Keratinocyte (primary cell): ENCODE measurements at regions not wholly inside any gene's neighbourhood (a gene's known extent, or its start where the extent isn't known, plus 50 kb on each side); places are given as distances from the start of the nearest gene placed in this dataset.

Experiments
- EZH2 ChIP-seq: IDR thresholded peaks from one replicate; pipeline ENCODE4 v1.6.1; 2012; ENCODE audit warnings: inconsistent platforms, mild to moderate bottlenecking, low read length, moderate library complexity
- TF ChIP-seq, protein P1 (sequence below), 3 experiments: IDR thresholded peaks in 1 of 3; conservative IDR thresholded peaks in 1 of 3; optimal IDR thresholded peaks in 1 of 3; 2 replicates in 2 of 3; 3 replicates in 1 of 3; pipeline versions ENCODE3 to v1.5.1; 2011; ENCODE audit warnings: low read length in 3 of 3, mild to moderate bottlenecking in 3 of 3, moderate library complexity in 2 of 3, control low read depth in 1 of 3, inconsistent platforms in 1 of 3; ENCODE audit not compliant: insufficient read depth in 2 of 3; ENCODE audit errors: extremely low read depth in 1 of 3

- TF ChIP-seq, protein P1, sequence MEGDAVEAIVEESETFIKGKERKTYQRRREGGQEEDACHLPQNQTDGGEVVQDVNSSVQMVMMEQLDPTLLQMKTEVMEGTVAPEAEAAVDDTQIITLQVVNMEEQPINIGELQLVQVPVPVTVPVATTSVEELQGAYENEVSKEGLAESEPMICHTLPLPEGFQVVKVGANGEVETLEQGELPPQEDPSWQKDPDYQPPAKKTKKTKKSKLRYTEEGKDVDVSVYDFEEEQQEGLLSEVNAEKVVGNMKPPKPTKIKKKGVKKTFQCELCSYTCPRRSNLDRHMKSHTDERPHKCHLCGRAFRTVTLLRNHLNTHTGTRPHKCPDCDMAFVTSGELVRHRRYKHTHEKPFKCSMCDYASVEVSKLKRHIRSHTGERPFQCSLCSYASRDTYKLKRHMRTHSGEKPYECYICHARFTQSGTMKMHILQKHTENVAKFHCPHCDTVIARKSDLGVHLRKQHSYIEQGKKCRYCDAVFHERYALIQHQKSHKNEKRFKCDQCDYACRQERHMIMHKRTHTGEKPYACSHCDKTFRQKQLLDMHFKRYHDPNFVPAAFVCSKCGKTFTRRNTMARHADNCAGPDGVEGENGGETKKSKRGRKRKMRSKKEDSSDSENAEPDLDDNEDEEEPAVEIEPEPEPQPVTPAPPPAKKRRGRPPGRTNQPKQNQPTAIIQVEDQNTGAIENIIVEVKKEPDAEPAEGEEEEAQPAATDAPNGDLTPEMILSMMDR (optimal IDR thresholded peaks at IDR 0.05 in 1 of 3, IDR thresholded peaks at IDR 0.05 in 1 of 3, conservative IDR thresholded peaks at IDR 0.05 in 1 of 3; ENCODE audit: extremely low read depth in 1 of 3, insufficient read depth in 2 of 3, low read length in 3 of 3) = no peak
- TF ChIP-seq EZH2 = no peak
Measured at GRCh38 chr14:70259420-70259819, 70.7 kb upstream of the SLC8A3 start.
